HEK293 (cell line): ENCODE measurements at regions not wholly inside any gene's neighbourhood (a gene's known extent, or its start where the extent isn't known, plus 50 kb on each side); places are given as distances from the start of the nearest gene placed in this dataset.

Experiments used
- CTCF ChIA-PET: fragments of 350-600 bp; formaldehyde crosslinking; extraction: SDS; loops from one replicate; lab custom pipeline; 2021; ENCODE audit warnings: antibody characterized with exemption; lab: Yijun Ruan, JAX
- POLR2A ChIA-PET: fragments of 300-600 bp; formaldehyde crosslinking; extraction: SDS; loops from one replicate; lab custom pipeline; 2020; ENCODE audit warnings: antibody characterized with exemption, inconsistent platforms; lab: Yijun Ruan, JAX
- H3K27ac ChIP-seq: fragments of 200-500 bp; sonication (Bioruptor generic); 2 replicates; pipeline ENCODE4 v1.5.1; 2014; ENCODE audit warnings: low read depth, low read length, control low read depth, inconsistent platforms; ENCODE audit errors: extremely low read depth
- H3K36me3 ChIP-seq, 2 experiments: fragments of 200-500 bp in 1 of 2; sonication (Bioruptor generic) in 1 of 2; 1 replicate in 1 of 2; 2 replicates in 1 of 2; pipeline ENCODE4 v1.5.1; 2014 to 2017; ENCODE audit warnings: inconsistent platforms in 2 of 2, low read length in 2 of 2; ENCODE audit not compliant: control insufficient read depth in 2 of 2, insufficient read depth in 1 of 2
- H3K4me1 ChIP-seq: fragments of 200-500 bp; sonication (Bioruptor generic); 2 replicates; pipeline ENCODE4 v1.5.1; 2014; ENCODE audit warnings: mild to moderate bottlenecking, low read length, inconsistent platforms; ENCODE audit not compliant: control insufficient read depth, insufficient read depth
- H3K4me3 ChIP-seq: 2 replicates; pipeline ENCODE4 v1.5.1; 2011; ENCODE audit warnings: low read depth, mild to moderate bottlenecking, control low read depth, low read length, moderate library complexity
- H3K9me3 ChIP-seq: fragments of 200-500 bp; sonication (Bioruptor generic); 2 replicates; pipeline ENCODE4 v1.5.1; 2014; ENCODE audit warnings: low read depth, low read length, inconsistent platforms; ENCODE audit not compliant: control insufficient read depth, insufficient read depth
- BCL11A ChIP-seq: fragments of 450-650 bp; formaldehyde crosslinking; IDR thresholded peaks from 2 replicates; pipeline ENCODE4 v1.5.1; 2016; ENCODE audit warnings: low read depth, missing biosample characterization, missing genetic modification characterization
- HOXA7 ChIP-seq: sonication (generic); formaldehyde crosslinking; IDR thresholded peaks from 2 replicates; pipeline ENCODE4 v1.8.1; 2022; ENCODE audit warnings: missing genetic modification reagents, borderline replicate concordance
- IKZF3 ChIP-seq: fragments of 450-650 bp; IDR thresholded peaks from 2 replicates; pipeline ENCODE4 v1.5.0; 2018; ENCODE audit warnings: missing biosample characterization, mild to moderate bottlenecking, missing genetic modification characterization, moderate library complexity
- REPIN1 ChIP-seq: fragments of 450-650 bp; formaldehyde crosslinking; IDR thresholded peaks from 2 replicates; pipeline ENCODE4 v1.5.1; 2017; ENCODE audit warnings: missing biosample characterization, missing genetic modification characterization, low read depth
- SCRT2 ChIP-seq: fragments of 450-650 bp; formaldehyde crosslinking; IDR thresholded peaks from 2 replicates; pipeline ENCODE4 v1.5.1; 2016; ENCODE audit warnings: missing biosample characterization, missing genetic modification characterization
- SETDB1 ChIP-seq: IDR thresholded peaks from one replicate; pipeline ENCODE4 v1.6.1; 2017; ENCODE audit warnings: mild to moderate bottlenecking, low read length, moderate library complexity, mixed read lengths; ENCODE audit not compliant: insufficient read length
- YY2 ChIP-seq: fragments of 450-650 bp; formaldehyde crosslinking; IDR thresholded peaks from 2 replicates; pipeline ENCODE4 v1.5.1; 2016; ENCODE audit warnings: missing biosample characterization, missing genetic modification characterization
- ZBTB17 ChIP-seq: fragments of 450-650 bp; formaldehyde crosslinking; IDR thresholded peaks from 2 replicates; pipeline ENCODE4 v1.5.1; 2016; ENCODE audit warnings: missing biosample characterization, missing genetic modification characterization
- ZBTB7A ChIP-seq: fragments of 450-650 bp; formaldehyde crosslinking; IDR thresholded peaks from 2 replicates; pipeline ENCODE4 v1.5.1; 2016; ENCODE audit warnings: low read depth, missing biosample characterization, missing genetic modification characterization
- ZNF138 ChIP-seq: fragments of 450-650 bp; formaldehyde crosslinking; IDR thresholded peaks from 2 replicates; pipeline ENCODE4 v1.5.1; 2016; ENCODE audit warnings: missing biosample characterization, missing genetic modification characterization, borderline replicate concordance
- ZNF2 ChIP-seq: fragments of 450-650 bp; formaldehyde crosslinking; IDR thresholded peaks from 2 replicates; pipeline ENCODE4 v1.5.1; 2016; ENCODE audit warnings: missing biosample characterization, missing genetic modification characterization
- ZNF266 ChIP-seq: fragments of 450-650 bp; formaldehyde crosslinking; IDR thresholded peaks from 2 replicates; pipeline ENCODE4 v1.5.1; 2016; ENCODE audit warnings: missing biosample characterization, missing genetic modification characterization, low read depth
- ZNF416 ChIP-seq: fragments of 450-650 bp; formaldehyde crosslinking; IDR thresholded peaks from 2 replicates; pipeline ENCODE4 v1.5.1; 2016; ENCODE audit warnings: missing biosample characterization, missing genetic modification characterization
- ZNF426 ChIP-seq: fragments of 450-650 bp; formaldehyde crosslinking; IDR thresholded peaks from 2 replicates; pipeline ENCODE4 v1.5.1; 2017; ENCODE audit warnings: missing biosample characterization, missing genetic modification characterization, mild to moderate bottlenecking, inconsistent platforms, moderate library complexity
- ZNF433 ChIP-seq: fragments of 450-650 bp; formaldehyde crosslinking; IDR thresholded peaks from 2 replicates; pipeline ENCODE4 v1.5.1; 2016; ENCODE audit warnings: missing biosample characterization, missing genetic modification characterization, low read depth
- ZNF555 ChIP-seq: fragments of 450-650 bp; formaldehyde crosslinking; conservative IDR thresholded peaks from 2 replicates; pipeline ENCODE4 v1.5.1; 2017; ENCODE audit warnings: missing biosample characterization, mild to moderate bottlenecking, missing genetic modification characterization, inconsistent platforms
- ZNF560 ChIP-seq: fragments of 450-650 bp; formaldehyde crosslinking; IDR thresholded peaks from 2 replicates; pipeline ENCODE4 v1.5.1; 2017; ENCODE audit warnings: missing biosample characterization, missing genetic modification characterization, borderline replicate concordance
- ZNF626 ChIP-seq: fragments of 450-650 bp; sonication (Bioruptor Pico); formaldehyde crosslinking; IDR thresholded peaks from 2 replicates; pipeline ENCODE4 v1.5.1; 2018; ENCODE audit warnings: missing biosample characterization, missing genetic modification characterization, inconsistent platforms
- ZNF629 ChIP-seq: fragments of 450-650 bp; formaldehyde crosslinking; IDR thresholded peaks from 2 replicates; pipeline ENCODE4 v1.5.1; 2017; ENCODE audit warnings: missing biosample characterization, missing genetic modification characterization
- ZNF658 ChIP-seq: fragments of 450-650 bp; formaldehyde crosslinking; IDR thresholded peaks from 2 replicates; pipeline ENCODE4; 2016; ENCODE audit warnings: missing biosample characterization, missing genetic modification characterization
- ZNF660 ChIP-seq: fragments of 450-650 bp; IDR thresholded peaks from 2 replicates; pipeline ENCODE4 v1.5.1; 2018; ENCODE audit warnings: missing biosample characterization, mild to moderate bottlenecking, missing genetic modification characterization
- TF ChIP-seq, protein P1 (sequence below): fragments of 450-650 bp; formaldehyde crosslinking; IDR thresholded peaks from 2 replicates; pipeline ENCODE4 v1.5.1; 2016; ENCODE audit warnings: missing biosample characterization, missing genetic modification characterization, low read depth
- TF ChIP-seq, protein P2 (sequence below): fragments of 450-650 bp; formaldehyde crosslinking; IDR thresholded peaks from 2 replicates; pipeline ENCODE4 v1.5.1; 2017; ENCODE audit warnings: missing biosample characterization, missing genetic modification characterization
- TF ChIP-seq, protein P3 (sequence below): fragments of 450-650 bp; formaldehyde crosslinking; IDR thresholded peaks from 2 replicates; pipeline ENCODE4 v1.5.1; 2016; ENCODE audit warnings: missing biosample characterization, missing genetic modification characterization

DNA sequence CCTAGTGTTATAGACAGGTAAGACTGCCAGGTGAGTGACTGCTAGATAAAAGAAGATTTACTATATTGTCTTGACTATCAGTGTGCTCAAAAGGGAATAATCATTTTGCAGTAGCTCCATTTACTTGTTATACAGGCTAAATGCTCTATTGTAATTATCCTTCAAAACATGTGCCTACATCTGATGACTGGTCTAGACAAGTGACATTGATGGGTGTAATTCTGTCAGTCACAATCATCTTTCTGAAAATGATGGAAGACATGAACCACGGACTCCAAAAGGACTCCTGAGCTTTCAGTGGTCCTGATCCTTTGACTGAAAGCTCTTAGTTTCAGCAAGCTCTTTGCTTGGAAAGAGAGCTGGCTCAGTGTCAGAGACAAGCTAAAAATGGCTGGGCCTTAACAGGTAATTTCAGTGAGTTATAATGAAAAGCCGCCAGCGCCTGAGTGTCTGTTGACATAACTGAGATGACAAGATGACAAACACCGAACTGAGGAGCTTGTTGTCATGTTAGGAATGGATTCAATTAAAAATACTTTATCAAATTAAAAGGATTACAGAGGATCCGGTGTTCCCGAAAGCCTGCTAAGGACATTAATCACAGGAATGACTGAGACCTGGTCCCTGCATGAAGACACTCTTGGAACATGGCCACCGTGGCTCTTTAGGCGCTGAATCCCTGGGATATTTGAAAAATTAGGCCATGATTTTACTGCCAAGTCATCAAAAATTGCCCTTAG, 141.7 kb downstream of the CMPK2 start:
- TF ChIP-seq BCL11A (tag by site-specific recombination), result no peak
- TF ChIP-seq HOXA7, result no peak
- TF ChIP-seq, protein P1, sequence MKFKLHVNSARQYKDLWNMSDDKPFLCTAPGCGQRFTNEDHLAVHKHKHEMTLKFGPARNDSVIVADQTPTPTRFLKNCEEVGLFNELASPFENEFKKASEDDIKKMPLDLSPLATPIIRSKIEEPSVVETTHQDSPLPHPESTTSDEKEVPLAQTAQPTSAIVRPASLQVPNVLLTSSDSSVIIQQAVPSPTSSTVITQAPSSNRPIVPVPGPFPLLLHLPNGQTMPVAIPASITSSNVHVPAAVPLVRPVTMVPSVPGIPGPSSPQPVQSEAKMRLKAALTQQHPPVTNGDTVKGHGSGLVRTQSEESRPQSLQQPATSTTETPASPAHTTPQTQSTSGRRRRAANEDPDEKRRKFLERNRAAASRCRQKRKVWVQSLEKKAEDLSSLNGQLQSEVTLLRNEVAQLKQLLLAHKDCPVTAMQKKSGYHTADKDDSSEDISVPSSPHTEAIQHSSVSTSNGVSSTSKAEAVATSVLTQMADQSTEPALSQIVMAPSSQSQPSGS (tag by site-specific recombination), result no peak
- no peak for TF ChIP-seq ZBTB7A (tag by site-specific recombination)
- no peak for TF ChIP-seq ZNF138 (tag by site-specific recombination)
- TF ChIP-seq SCRT2, result no peak
- TF ChIP-seq ZNF629 (tag by site-specific recombination), result no peak
- TF ChIP-seq ZNF555 (tag by site-specific recombination), result no peak
- no peak for TF ChIP-seq ZNF658 (tag by site-specific recombination)
- no peak for TF ChIP-seq ZNF416 (tag by site-specific recombination)
- no peak for TF ChIP-seq ZNF560 (tag by site-specific recombination)
- TF ChIP-seq YY2 (tag by site-specific recombination), result no peak
- no peak for TF ChIP-seq ZNF426
- TF ChIP-seq, all 188 proteins: peak for 0
- CTCF ChIA-PET, result interaction anchor here (0.7 kb wide), 1 partner anchor 453 kb away, joined by 3 read pairs; no protein-coding TSS in a partner anchor
- Histone ChIP-seq H3K9me3 (no peaks in the 10 kb centered on the region), H3K27ac (no peak overlapping the region), H3K4me3 (no peak overlapping the region), H3K4me1 (no peaks in the 10 kb centered on the region), H3K36me3 (no peaks in the 10 kb centered on the region)
- POLR2A ChIA-PET, result no interaction called here

DNA sequence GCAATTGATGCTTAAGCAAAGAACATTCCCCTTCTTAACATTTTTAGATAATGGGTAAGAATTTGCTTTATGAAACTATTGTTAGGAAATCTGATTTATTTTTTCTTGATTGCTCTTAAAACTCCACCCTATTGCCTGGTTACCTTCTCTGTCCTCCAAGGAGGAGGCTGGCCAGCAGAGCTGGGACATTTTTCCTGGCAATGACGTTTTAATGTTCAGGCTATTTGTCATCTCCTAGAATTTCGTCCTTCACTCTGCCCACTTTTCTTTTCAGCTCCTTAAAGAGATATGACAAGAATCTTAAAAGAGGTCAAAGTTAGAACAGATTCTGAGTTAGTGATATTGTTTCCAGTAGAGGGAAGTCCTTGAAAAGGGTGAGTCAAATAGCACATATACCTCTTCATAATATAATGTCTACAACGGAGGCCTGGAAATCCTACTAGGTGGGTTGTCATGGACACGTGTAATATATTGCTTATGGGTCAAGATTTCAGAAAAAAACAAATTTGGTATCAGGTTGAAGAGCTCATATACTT, 141.0 kb downstream of the CMPK2 start:
- Histone ChIP-seq H3K4me1 (no peaks in the 10 kb centered on the region), H3K4me3 (no peak overlapping the region), H3K9me3 (no peaks in the 10 kb centered on the region), H3K27ac (no peak overlapping the region)
- ChIA-PET POLR2A (no interaction called here), CTCF (interaction anchor here (0.6 to 0.7 kb wide), 2 partner anchors 453 to 1501 kb away, joined by 3 read pairs; no protein-coding TSS in a partner anchor)
- TF ChIP-seq ZNF433 (tag by site-specific recombination) (no peak), ZNF266 (tag by site-specific recombination) (no peak), ZNF660 (tag by site-specific recombination) (no peak), ZNF626 (tag by site-specific recombination) (no peak), ZBTB17 (no peak), IKZF3 (tag by site-specific recombination) (no peak), ZNF2 (no peak), SETDB1 (no peak), REPIN1 (no peak)
- TF ChIP-seq, protein P2, sequence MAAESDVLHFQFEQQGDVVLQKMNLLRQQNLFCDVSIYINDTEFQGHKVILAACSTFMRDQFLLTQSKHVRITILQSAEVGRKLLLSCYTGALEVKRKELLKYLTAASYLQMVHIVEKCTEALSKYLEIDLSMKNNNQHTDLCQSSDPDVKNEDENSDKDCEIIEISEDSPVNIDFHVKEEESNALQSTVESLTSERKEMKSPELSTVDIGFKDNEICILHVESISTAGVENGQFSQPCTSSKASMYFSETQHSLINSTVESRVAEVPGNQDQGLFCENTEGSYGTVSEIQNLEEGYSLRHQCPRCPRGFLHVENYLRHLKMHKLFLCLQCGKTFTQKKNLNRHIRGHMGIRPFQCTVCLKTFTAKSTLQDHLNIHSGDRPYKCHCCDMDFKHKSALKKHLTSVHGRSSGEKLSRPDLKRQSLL, result no peak
- TF ChIP-seq, protein P3, sequence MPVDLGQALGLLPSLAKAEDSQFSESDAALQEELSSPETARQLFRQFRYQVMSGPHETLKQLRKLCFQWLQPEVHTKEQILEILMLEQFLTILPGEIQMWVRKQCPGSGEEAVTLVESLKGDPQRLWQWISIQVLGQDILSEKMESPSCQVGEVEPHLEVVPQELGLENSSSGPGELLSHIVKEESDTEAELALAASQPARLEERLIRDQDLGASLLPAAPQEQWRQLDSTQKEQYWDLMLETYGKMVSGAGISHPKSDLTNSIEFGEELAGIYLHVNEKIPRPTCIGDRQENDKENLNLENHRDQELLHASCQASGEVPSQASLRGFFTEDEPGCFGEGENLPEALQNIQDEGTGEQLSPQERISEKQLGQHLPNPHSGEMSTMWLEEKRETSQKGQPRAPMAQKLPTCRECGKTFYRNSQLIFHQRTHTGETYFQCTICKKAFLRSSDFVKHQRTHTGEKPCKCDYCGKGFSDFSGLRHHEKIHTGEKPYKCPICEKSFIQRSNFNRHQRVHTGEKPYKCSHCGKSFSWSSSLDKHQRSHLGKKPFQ (tag by site-specific recombination), result no peak
- TF ChIP-seq, all 188 proteins: peak for 0
- H3K36me3 ChIP-seq, result no peaks in the 10 kb centered on the region
